Right cardiac atrium (tissue), 5 donors: ENCODE measurements at regions not wholly inside any gene's neighbourhood (a gene's known extent, or its start where the extent isn't known, plus 50 kb on each side); places are given as distances from the start of the nearest gene placed in this dataset.

Experiments
- ATAC-seq, 2 donors: fragments of 200-7000 bp; cut with Tn5 transposase; one replicate each; pipeline versions ENCODE4 v1.8.0 to v1.9.1; 2020; ENCODE audit warnings: moderate library complexity in 2 of 2, mild to moderate bottlenecking in 1 of 2
- DNase-seq, 3 donors: peaks; one replicate each; pipeline ENCODE4 v3.0.0-alpha.2; 2020
- H3K27ac ChIP-seq: one replicate; pipeline ENCODE4 v1.5.1; 2013; ENCODE audit warnings: mild to moderate bottlenecking, low read length, control low read depth, moderate library complexity
- H3K27me3 ChIP-seq: one replicate; pipeline ENCODE4 v1.6.1; 2013; ENCODE audit not compliant: control insufficient read depth, insufficient read depth
- H3K4me1 ChIP-seq: one replicate; pipeline ENCODE4 v1.6.1; 2013; ENCODE audit warnings: low read length; ENCODE audit not compliant: control insufficient read depth, insufficient read depth
- H3K4me3 ChIP-seq: one replicate; pipeline ENCODE4 v1.5.1; 2013; ENCODE audit warnings: low read length, control low read depth
- H3K9me3 ChIP-seq: one replicate; pipeline ENCODE4 v1.6.1; 2013; ENCODE audit warnings: low read length; ENCODE audit not compliant: control insufficient read depth
- WGBS: extraction: QIAGEN DNeasy Blood & Tissue Kit; methylation state at CpG from one replicate; pipeline ENCODE4 v1.1.7; 2013; 5-methylcytosine and 5-hydroxymethylcytosine counted together
- intact Hi-C, 4 donors: fragments of 100-400 bp; cut with DNase I; formaldehyde crosslinking; loops; one replicate each; pipeline versions ENCODE4 v1.11.0 to v1.14.0; 2022 to 2023
- donor health status: healthy with polysubstance abuse.
- donor health status: DM: no; HTN: yes; CAD: no.
- donor health status: DM: no; HTN: no; CAD: no.
- donor health status: DM: no; HTN: yes; CAD: no; lungs with severe emphysema.
- donor health status: DM: yes; HTN: yes; CAD: no.

- WGBS: 36% methylated on average over 4 of the region's 4 CpGs
- no peaks in the 10 kb centered on the region for H3K4me1 ChIP-seq
- H3K27me3 ChIP-seq: no peaks in the 10 kb centered on the region
- peak; percentile 41 to 91 for ATAC-seq
- intact Hi-C loops: no loop called here
- no peak for DNase-seq
- no peaks in the 10 kb centered on the region for H3K9me3 ChIP-seq
- H3K4me3 ChIP-seq: no peak overlapping the region
- H3K27ac ChIP-seq: no peak overlapping the region
Measured at GRCh38 chrX:15916704-15917084, 62.1 kb upstream of the AP1S2 start.

- no peak for DNase-seq
- no peaks in the 10 kb centered on the region for H3K4me1 ChIP-seq
Measured at GRCh38 chrX:15915959-15916703, 61.5 kb upstream of the AP1S2 start.

GRCh38 chrX:15914486-15914885 lies 59.9 kb upstream of the AP1S2 start:
- intact Hi-C loops: no loop called here
- H3K4me1 ChIP-seq: no peaks in the 10 kb centered on the region
- 100% methylated on average over 1 of the region's 1 CpG for WGBS
- H3K27me3 ChIP-seq: no peaks in the 10 kb centered on the region
- DNase-seq: no peak
- no peaks in the 10 kb centered on the region for H3K9me3 ChIP-seq
- ATAC-seq: no peak
- no peak overlapping the region for H3K27ac ChIP-seq
- H3K4me3 ChIP-seq: no peak overlapping the region

More at GRCh38 chrX:15915959-15916703, 61.5 kb upstream of the AP1S2 start:
- ATAC-seq: peak; percentile 64 to 90
- intact Hi-C loops: no loop called here
- no peak overlapping the region for H3K4me3 ChIP-seq
- no peaks in the 10 kb centered on the region for H3K9me3 ChIP-seq
- 54% methylated on average over 5 of the region's 5 CpGs for WGBS
- no peaks in the 10 kb centered on the region for H3K27me3 ChIP-seq
- H3K27ac ChIP-seq: no peak overlapping the region

- intact Hi-C loops: no loop called here
- no peaks in the 10 kb centered on the region for H3K9me3 ChIP-seq
- 95% methylated on average over 1 of the region's 1 CpG for WGBS
- H3K4me3 ChIP-seq: no peak overlapping the region
- DNase-seq: no peak
- no peak overlapping the region for H3K27ac ChIP-seq
- H3K4me1 ChIP-seq: peaks cover 2% of the 10 kb centered on the region
- no peak for ATAC-seq
- H3K27me3 ChIP-seq: no peaks in the 10 kb centered on the region
Measured at GRCh38 chrX:15913146-15913545, 58.5 kb upstream of the AP1S2 start.

- intact Hi-C loops: no loop called here
- Histone ChIP-seq H3K27me3 (no peaks in the 10 kb centered on the region), H3K4me3 (no peak overlapping the region), H3K4me1 (peaks cover 2% of the 10 kb centered on the region), H3K27ac (no peak overlapping the region), H3K9me3 (no peaks in the 10 kb centered on the region)
- DNase-seq: no peak
- 91% methylated on average over 4 of the region's 4 CpGs for WGBS
- peak in 1 of 2 donors; percentile 44 for ATAC-seq
Measured at GRCh38 chrX:15911734-15912550, 57.3 kb upstream of the AP1S2 start.

- H3K4me1 ChIP-seq: peaks cover 2% of the 10 kb centered on the region
- intact Hi-C loops: no loop called here
- H3K27ac ChIP-seq: no peak overlapping the region
- no peaks in the 10 kb centered on the region for H3K9me3 ChIP-seq
- ATAC-seq: no peak
- no peaks in the 10 kb centered on the region for H3K27me3 ChIP-seq
- no peak for DNase-seq
- H3K4me3 ChIP-seq: no peak overlapping the region
- 82% methylated on average over 3 of the region's 3 CpGs for WGBS
Measured at GRCh38 chrX:15909605-15910004, 55.0 kb upstream of the AP1S2 start.

GRCh38 chrX:15908603-15909290 lies 54.1 kb upstream of the AP1S2 start:
- peaks cover 2% of the 10 kb centered on the region for H3K4me1 ChIP-seq
- H3K27ac ChIP-seq: no peak overlapping the region
- H3K27me3 ChIP-seq: no peaks in the 10 kb centered on the region
- intact Hi-C loops: no loop called here
- ATAC-seq (no peak), DNase-seq (no peak)
- H3K4me3 ChIP-seq: no peak overlapping the region
- H3K9me3 ChIP-seq: no peaks in the 10 kb centered on the region
- 59% methylated on average over 4 of the region's 4 CpGs for WGBS

GRCh38 chrX:15906041-15906943 lies 51.7 kb upstream of the AP1S2 start:
- WGBS: 43% methylated on average over 5 of the region's 5 CpGs
- Histone ChIP-seq H3K9me3 (no peaks in the 10 kb centered on the region), H3K4me1 (peaks cover 2% of the 10 kb centered on the region), H3K27ac (no peak overlapping the region), H3K4me3 (no peak overlapping the region), H3K27me3 (no peaks in the 10 kb centered on the region)
- no peak for DNase-seq
- ATAC-seq: peak; percentile 47 to 55
- intact Hi-C loops: no loop called here
